ENCODE measurements at regions not wholly inside any gene's neighbourhood (a gene's known extent, or its start where the extent isn't known, plus 50 kb on each side); places are given as distances from the start of the nearest gene placed in this dataset.
"Not testable (repeated sequence)": the region's sequence is repeated elsewhere in the genome, so short reads cannot be mapped to it uniquely, and the experiment has no call there.

DNA sequence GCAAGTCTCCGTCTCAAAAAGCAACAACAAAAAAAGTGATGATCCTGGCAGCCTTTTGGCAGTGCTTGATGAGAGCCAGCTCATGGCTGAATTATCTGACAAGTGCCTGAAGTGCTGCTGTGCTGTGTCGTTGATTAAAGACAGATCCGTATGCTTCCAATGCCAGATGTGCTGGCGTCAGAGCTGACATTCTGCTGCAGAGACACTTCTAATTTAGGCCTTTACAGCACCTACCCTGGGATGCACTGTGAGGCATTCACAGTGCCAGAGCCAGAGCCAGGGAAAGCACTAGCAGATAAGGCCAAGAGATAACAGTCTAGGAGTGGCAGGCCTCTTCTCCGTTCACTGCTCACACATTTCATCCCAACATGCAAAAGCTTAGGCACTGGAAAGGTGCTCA is 995.5 kb downstream of the RAB28 start:
- no peak overlapping the region for H3K4me3 ChIP-seq (ENCODE audit: insufficient read length, low read depth)
- TF ChIP-seq SUZ12 (IDR thresholded peaks at IDR 0.05; ENCODE audit: extremely low read depth, insufficient read depth, insufficient read length) (no peak), YY1 (IDR thresholded peaks at IDR 0.05; ENCODE audit: insufficient read depth, insufficient read length) (no peak), ZNF274 (IDR thresholded peaks at IDR 0.05; ENCODE audit: low read depth, low read length) (no peak)
- H3K36me3 ChIP-seq (ENCODE audit: insufficient read depth, insufficient read length, low read length) = no peaks in the 10 kb centered on the region
- no peaks in the 10 kb centered on the region for H3K9me3 ChIP-seq (ENCODE audit: insufficient read depth, low read length)
- DNase-seq (ENCODE audit: low read depth, low spot score) = no peak
- H3K27me3 ChIP-seq (ENCODE audit: insufficient read depth, insufficient read length) = no peaks in the 10 kb centered on the region
- no peak overlapping the region for H3K9ac ChIP-seq (ENCODE audit: insufficient read length, low read depth)
- H3K4me1 ChIP-seq (ENCODE audit: insufficient read depth, insufficient read length) = no peaks in the 10 kb centered on the region

DNA sequence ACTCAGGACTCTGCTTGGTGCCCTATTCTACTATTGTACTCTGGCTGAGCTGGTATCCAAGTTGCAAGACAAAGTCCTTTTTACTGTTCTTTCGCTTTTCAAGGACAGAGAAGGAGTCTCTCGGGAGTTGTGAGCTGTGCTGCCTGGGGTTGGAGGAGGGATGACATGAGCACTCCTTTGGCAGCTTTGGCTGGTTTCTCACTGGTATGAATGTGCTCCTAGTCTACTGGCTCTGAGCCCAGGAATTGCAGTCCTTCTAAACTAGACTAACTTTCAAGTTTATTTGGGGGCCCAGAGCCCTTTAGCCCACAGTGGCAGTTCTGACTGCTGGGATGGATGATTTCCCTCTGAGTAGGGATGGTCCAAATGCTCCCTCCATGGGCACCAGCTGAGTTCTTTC is 997.1 kb downstream of the RAB28 start:
- no peak for TF ChIP-seq SUZ12 (IDR thresholded peaks at IDR 0.05; ENCODE audit: extremely low read depth, insufficient read depth, insufficient read length)
- TF ChIP-seq ZNF274 (IDR thresholded peaks at IDR 0.05; ENCODE audit: low read depth, low read length) = no peak
- no peak for TF ChIP-seq YY1 (IDR thresholded peaks at IDR 0.05; ENCODE audit: insufficient read depth, insufficient read length)
- Histone ChIP-seq H3K9me3 (ENCODE audit: insufficient read depth, low read length) (no peaks in the 10 kb centered on the region), H3K36me3 (ENCODE audit: insufficient read depth, insufficient read length, low read length) (no peaks in the 10 kb centered on the region), H3K4me3 (ENCODE audit: insufficient read length, low read depth) (no peak overlapping the region), H3K9ac (ENCODE audit: insufficient read length, low read depth) (no peak overlapping the region), H3K4me1 (ENCODE audit: insufficient read depth, insufficient read length) (no peaks in the 10 kb centered on the region), H3K27me3 (ENCODE audit: insufficient read depth, insufficient read length) (no peaks in the 10 kb centered on the region)
- no peak for DNase-seq (ENCODE audit: low read depth, low spot score)

DNA sequence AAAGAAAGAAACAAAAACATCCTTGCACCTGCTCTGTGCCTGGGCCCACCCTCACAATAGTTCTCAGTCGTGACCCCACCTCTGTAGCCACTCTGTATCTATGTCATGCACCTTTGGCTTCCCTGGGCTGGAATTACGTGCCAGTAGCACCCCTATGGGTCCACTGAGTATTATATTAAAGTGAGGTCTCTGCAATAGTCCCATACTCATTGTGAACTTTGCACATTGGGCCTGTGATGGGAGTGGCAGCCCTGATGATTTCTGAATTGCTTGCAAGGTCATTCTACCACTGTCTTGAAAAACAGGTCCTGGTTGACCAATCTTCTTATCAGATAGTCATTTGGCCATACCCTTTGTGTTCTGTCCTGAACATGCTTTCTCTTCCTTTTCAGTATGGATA is 1012.1 kb downstream of the RAB28 start:
- no peak for TF ChIP-seq SUZ12 (IDR thresholded peaks at IDR 0.05; ENCODE audit: extremely low read depth, insufficient read depth, insufficient read length)
- no peaks in the 10 kb centered on the region for H3K4me1 ChIP-seq (ENCODE audit: insufficient read depth, insufficient read length)
- no peak for DNase-seq (ENCODE audit: low read depth, low spot score)

DNA sequence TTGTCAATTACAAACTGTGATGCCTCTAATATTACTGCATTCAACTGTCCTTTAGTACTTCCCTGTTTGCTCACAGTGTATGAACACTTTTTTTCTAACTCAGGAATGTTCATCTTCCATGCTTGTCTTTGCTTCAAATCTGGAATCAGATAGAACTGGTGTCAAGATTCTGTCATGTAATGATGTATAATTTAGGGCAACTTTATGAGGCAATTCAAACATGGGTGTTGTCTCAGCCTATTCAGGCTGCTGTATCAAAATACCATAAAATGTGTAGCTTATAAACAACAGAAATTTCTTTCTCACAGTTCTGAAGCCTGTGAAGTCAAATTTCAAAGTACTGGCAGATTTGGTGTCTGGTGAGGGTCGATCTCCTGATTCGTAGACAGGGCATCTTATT is 1012.9 kb downstream of the RAB28 start:
- TF ChIP-seq YY1 (IDR thresholded peaks at IDR 0.05; ENCODE audit: insufficient read depth, insufficient read length) (no peak), SUZ12 (IDR thresholded peaks at IDR 0.05; ENCODE audit: extremely low read depth, insufficient read depth, insufficient read length) (no peak), ZNF274 (IDR thresholded peaks at IDR 0.05; ENCODE audit: low read depth, low read length) (no peak)
- H3K4me1 ChIP-seq (ENCODE audit: insufficient read depth, insufficient read length) = no peaks in the 10 kb centered on the region
- H3K4me3 ChIP-seq (ENCODE audit: insufficient read length, low read depth) = no peak overlapping the region
- H3K27me3 ChIP-seq (ENCODE audit: insufficient read depth, insufficient read length) = no peaks in the 10 kb centered on the region
- H3K9me3 ChIP-seq (ENCODE audit: insufficient read depth, low read length) = no peaks in the 10 kb centered on the region
- H3K36me3 ChIP-seq (ENCODE audit: insufficient read depth, insufficient read length, low read length) = no peaks in the 10 kb centered on the region
- H3K9ac ChIP-seq (ENCODE audit: insufficient read length, low read depth) = no peak overlapping the region
- no peak for DNase-seq (ENCODE audit: low read depth, low spot score)

More for the DNA sequence above, 1012.1 kb downstream of the RAB28 start:
- H3K9ac ChIP-seq (ENCODE audit: insufficient read length, low read depth) = no peak overlapping the region
- no peaks in the 10 kb centered on the region for H3K36me3 ChIP-seq (ENCODE audit: insufficient read depth, insufficient read length, low read length)
- no peak overlapping the region for H3K4me3 ChIP-seq (ENCODE audit: insufficient read length, low read depth)
- no peaks in the 10 kb centered on the region for H3K27me3 ChIP-seq (ENCODE audit: insufficient read depth, insufficient read length)
- no peaks in the 10 kb centered on the region for H3K9me3 ChIP-seq (ENCODE audit: insufficient read depth, low read length)

DNA sequence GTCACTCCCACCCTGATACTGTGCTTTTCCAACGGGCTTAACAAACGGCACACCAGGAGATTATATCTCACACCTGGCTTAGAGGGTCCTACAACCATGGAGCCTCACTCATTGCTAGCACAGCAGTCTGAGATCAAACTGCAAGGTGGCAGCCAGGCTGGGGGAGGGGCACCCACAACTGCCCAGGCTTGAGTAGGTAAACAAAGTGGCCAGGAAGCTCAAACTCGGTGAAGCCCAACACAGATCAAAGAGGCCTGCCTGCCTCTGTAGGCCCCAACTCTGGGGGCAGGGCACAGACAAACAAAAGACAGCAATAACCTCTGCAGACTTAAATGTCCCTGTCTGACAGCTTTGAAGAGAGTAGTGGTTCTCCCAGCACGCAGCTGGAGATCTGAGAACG is 1022.6 kb downstream of the RAB28 start:
- not testable (repeated sequence) for H3K4me1 ChIP-seq (ENCODE audit: insufficient read depth, insufficient read length); H3K9ac ChIP-seq (ENCODE audit: insufficient read length, low read depth); H3K27me3 ChIP-seq (ENCODE audit: insufficient read depth, insufficient read length); H3K4me3 ChIP-seq (ENCODE audit: insufficient read length, low read depth); DNase-seq (ENCODE audit: low read depth, low spot score); H3K36me3 ChIP-seq (ENCODE audit: insufficient read depth, insufficient read length, low read length)
- peaks cover 16% of the 10 kb centered on the region; the same call in 1 of the 2 replicates for H3K9me3 ChIP-seq (ENCODE audit: insufficient read depth, low read length)

DNA sequence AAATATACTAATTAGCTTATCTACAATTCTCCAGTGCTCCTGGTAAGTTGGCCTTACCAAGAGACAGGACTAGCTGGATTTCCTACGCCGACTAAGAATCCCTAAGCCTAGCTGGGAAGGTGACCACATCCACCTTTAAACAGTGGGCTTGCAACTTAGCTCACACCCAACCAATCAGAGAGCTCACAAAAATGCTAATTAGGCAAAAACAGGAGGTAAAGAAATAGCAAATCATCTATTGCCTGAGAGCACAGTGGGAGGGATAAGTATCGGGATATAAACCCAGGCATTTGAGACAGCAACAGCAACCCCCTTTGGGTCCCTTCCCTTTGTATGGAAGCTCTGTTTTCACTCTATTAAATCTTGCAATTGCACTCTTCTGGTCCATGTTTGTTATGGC is 1025.0 kb downstream of the RAB28 start:
- no peak overlapping the region for H3K4me3 ChIP-seq (ENCODE audit: insufficient read length, low read depth)
- H3K27me3 ChIP-seq (ENCODE audit: insufficient read depth, insufficient read length) = no peaks in the 10 kb centered on the region
- H3K36me3 ChIP-seq (ENCODE audit: insufficient read depth, insufficient read length, low read length) = no peaks in the 10 kb centered on the region
- DNase-seq (ENCODE audit: low read depth, low spot score) = no peak
- peaks cover 16% of the 10 kb centered on the region; the same call in 1 of the 2 replicates for H3K9me3 ChIP-seq (ENCODE audit: insufficient read depth, low read length)
- H3K9ac ChIP-seq (ENCODE audit: insufficient read length, low read depth) = no peak overlapping the region
- TF ChIP-seq SUZ12 (IDR thresholded peaks at IDR 0.05; ENCODE audit: extremely low read depth, insufficient read depth, insufficient read length) (no peak), ZNF274 (IDR thresholded peaks at IDR 0.05; ENCODE audit: low read depth, low read length) (no peak), YY1 (IDR thresholded peaks at IDR 0.05; ENCODE audit: insufficient read depth, insufficient read length) (no peak)
- no peaks in the 10 kb centered on the region for H3K4me1 ChIP-seq (ENCODE audit: insufficient read depth, insufficient read length)

DNA sequence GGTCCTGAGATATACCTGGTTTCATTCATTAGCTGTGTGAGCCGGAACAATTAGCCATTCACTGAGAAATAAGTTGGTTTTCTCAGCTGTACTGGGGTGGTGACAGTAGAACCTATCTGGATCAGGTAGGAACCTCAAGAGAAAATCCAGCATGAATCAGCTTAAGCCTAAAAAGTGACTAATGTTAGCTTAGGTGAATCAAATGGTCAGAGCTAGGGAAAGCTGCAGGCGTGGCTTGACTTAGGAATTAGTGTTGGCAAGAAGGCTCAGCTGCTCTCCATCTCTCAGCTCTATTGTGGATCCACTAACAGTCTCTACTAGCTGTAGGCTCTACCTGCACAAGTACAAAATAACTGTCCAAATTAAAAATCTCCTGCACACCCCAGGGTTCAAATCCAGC is 1025.5 kb downstream of the RAB28 start:
- TF ChIP-seq YY1 (IDR thresholded peaks at IDR 0.05; ENCODE audit: insufficient read depth, insufficient read length) = no peak
- no peak for TF ChIP-seq ZNF274 (IDR thresholded peaks at IDR 0.05; ENCODE audit: low read depth, low read length)
- TF ChIP-seq SUZ12 (IDR thresholded peaks at IDR 0.05; ENCODE audit: extremely low read depth, insufficient read depth, insufficient read length) = no peak
- H3K4me3 ChIP-seq (ENCODE audit: insufficient read length, low read depth) = no peak overlapping the region
- H3K9me3 ChIP-seq (ENCODE audit: insufficient read depth, low read length) = peaks cover 16% of the 10 kb centered on the region; the same call in 1 of the 2 replicates
- no peaks in the 10 kb centered on the region for H3K27me3 ChIP-seq (ENCODE audit: insufficient read depth, insufficient read length)
- no peak overlapping the region for H3K9ac ChIP-seq (ENCODE audit: insufficient read length, low read depth)
- no peaks in the 10 kb centered on the region for H3K4me1 ChIP-seq (ENCODE audit: insufficient read depth, insufficient read length)
- DNase-seq (ENCODE audit: low read depth, low spot score) = no peak
- no peaks in the 10 kb centered on the region for H3K36me3 ChIP-seq (ENCODE audit: insufficient read depth, insufficient read length, low read length)

DNA sequence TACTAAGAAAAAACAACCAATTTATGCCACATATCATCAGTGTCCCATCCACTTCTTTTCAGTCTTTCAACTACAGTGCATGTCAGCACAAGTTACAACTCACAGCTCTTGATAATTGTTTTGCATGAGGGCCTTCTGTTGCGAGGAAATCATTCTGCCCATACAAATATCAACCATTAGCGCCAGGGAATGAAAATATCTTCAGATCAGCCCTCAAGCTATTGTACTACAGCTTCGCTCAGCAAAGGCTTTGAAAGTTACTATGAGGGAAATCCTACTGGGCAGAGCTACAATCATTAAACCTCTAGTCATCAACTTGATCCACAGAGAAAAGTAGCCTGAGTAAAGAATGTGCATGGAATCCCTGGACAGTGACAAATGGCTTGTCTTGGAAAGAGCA is 1023.6 kb upstream of the HS3ST1 start:
- Histone ChIP-seq H3K9ac (ENCODE audit: insufficient read length, low read depth) (no peak overlapping the region), H3K9me3 (ENCODE audit: insufficient read depth, low read length) (no peaks in the 10 kb centered on the region; the same call in 1 of the 2 replicates), H3K4me1 (ENCODE audit: insufficient read depth, insufficient read length) (no peaks in the 10 kb centered on the region), H3K36me3 (ENCODE audit: insufficient read depth, insufficient read length, low read length) (no peaks in the 10 kb centered on the region), H3K27me3 (ENCODE audit: insufficient read depth, insufficient read length) (no peaks in the 10 kb centered on the region), H3K4me3 (ENCODE audit: insufficient read length, low read depth) (no peak overlapping the region)
- DNase-seq (ENCODE audit: low read depth, low spot score) = no peak
- no peak for TF ChIP-seq ZNF274 (IDR thresholded peaks at IDR 0.05; ENCODE audit: low read depth, low read length)

All from NT2/D1 (cell line).